Neuronal stem cell (in vitro differentiated cells): ENCODE measurements at regions not wholly inside any gene's neighbourhood (a gene's known extent, or its start where the extent isn't known, plus 50 kb on each side); places are given as distances from the start of the nearest gene placed in this dataset.

Experiments
- DNase-seq: peaks from one replicate; pipeline ENCODE4 v3.0.0-alpha.2; 2013; ENCODE audit warnings: low spot score
- H2AFZ ChIP-seq: one replicate; pipeline ENCODE4 v1.6.1; 2013; ENCODE audit warnings: mild to moderate bottlenecking, low read length, inconsistent platforms
- H2AK5ac ChIP-seq: 2 replicates; pipeline ENCODE4 v1.6.1; 2013; ENCODE audit warnings: low read depth, mild to moderate bottlenecking, inconsistent platforms, low read length, moderate library complexity, mixed read lengths
- H2BK120ac ChIP-seq: 2 replicates; pipeline ENCODE4 v1.6.1; 2013; ENCODE audit warnings: low read depth, mild to moderate bottlenecking, inconsistent platforms, low read length, moderate library complexity, mixed read lengths
- H2BK12ac ChIP-seq: one replicate; pipeline ENCODE4 v1.6.1; 2013; ENCODE audit warnings: low read length, inconsistent platforms
- H2BK15ac ChIP-seq: 2 replicates; pipeline ENCODE4 v1.6.1; 2013; ENCODE audit warnings: mild to moderate bottlenecking, low read length, inconsistent platforms, mixed read lengths
- H2BK5ac ChIP-seq: one replicate; pipeline ENCODE4 v1.6.1; 2013; ENCODE audit warnings: inconsistent platforms, mild to moderate bottlenecking, low read length, moderate library complexity
- H3K14ac ChIP-seq: one replicate; pipeline ENCODE4 v1.6.1; 2013; ENCODE audit warnings: low read length, inconsistent platforms
- H3K18ac ChIP-seq: 2 replicates; pipeline ENCODE4 v1.6.1; 2013; ENCODE audit warnings: low read length, inconsistent platforms
- H3K23ac ChIP-seq: 2 replicates; pipeline ENCODE4 v1.6.1; 2013; ENCODE audit warnings: low read depth, mild to moderate bottlenecking, mixed read lengths, low read length, inconsistent platforms; ENCODE audit not compliant: poor library complexity
- H3K27ac ChIP-seq: replicated peaks from 3 replicates; pipeline ENCODE4 v1.5.1; 2013; ENCODE audit warnings: low read length, inconsistent platforms
- H3K27me3 ChIP-seq, 3 experiments: 2 replicates each; pipeline ENCODE4 v1.6.1; 2013; ENCODE audit warnings: low read length in 3 of 3, mild to moderate bottlenecking in 2 of 3, inconsistent platforms in 1 of 3, low read depth in 1 of 3, mixed read lengths in 1 of 3, moderate library complexity in 1 of 3; ENCODE audit not compliant: control insufficient read depth in 3 of 3, insufficient read depth in 3 of 3
- H3K36me3 ChIP-seq, 2 donors: replicated peaks in 1 of 2; 2 replicates each; pipeline ENCODE4 v1.6.1; 2013; ENCODE audit warnings: low read length in 2 of 2; ENCODE audit not compliant: control insufficient read depth in 2 of 2, insufficient read depth in 2 of 2
- H3K4ac ChIP-seq: 2 replicates; pipeline ENCODE4 v1.6.1; 2013; ENCODE audit warnings: inconsistent platforms, mild to moderate bottlenecking, low read length, moderate library complexity
- H3K4me1 ChIP-seq, 2 donors: 1 replicate in 1 of 2; 2 replicates in 1 of 2; pipeline ENCODE4 v1.6.1; 2013; ENCODE audit warnings: low read length in 2 of 2, low read depth in 1 of 2; ENCODE audit not compliant: control insufficient read depth in 2 of 2, insufficient read depth in 1 of 2
- H3K4me2 ChIP-seq: one replicate; pipeline ENCODE4 v1.6.1; 2013; ENCODE audit warnings: mild to moderate bottlenecking, low read length, inconsistent platforms; ENCODE audit not compliant: insufficient read depth, poor library complexity, severe bottlenecking
- H3K4me3 ChIP-seq, 2 donors: 2 replicates each; pipeline ENCODE4 v1.5.1; 2013; ENCODE audit warnings: low read length in 2 of 2, mild to moderate bottlenecking in 2 of 2, inconsistent platforms in 1 of 2, moderate library complexity in 1 of 2
- H3K79me1 ChIP-seq: one replicate; pipeline ENCODE4 v1.6.1; 2013; ENCODE audit warnings: low read depth, mild to moderate bottlenecking, inconsistent platforms, low read length, moderate library complexity
- H3K9ac ChIP-seq: one replicate; pipeline ENCODE4 v1.6.1; 2013; ENCODE audit warnings: mild to moderate bottlenecking, low read depth, low read length, inconsistent platforms; ENCODE audit not compliant: poor library complexity
- H3K9me3 ChIP-seq, 2 donors: replicated peaks in 1 of 2; 2 replicates each; pipeline versions ENCODE3 to v1.6.1; 2013; ENCODE audit warnings: low read length in 2 of 2, mild to moderate bottlenecking in 2 of 2, inconsistent platforms in 1 of 2, low read depth in 1 of 2, mixed read lengths in 1 of 2, moderate library complexity in 1 of 2; ENCODE audit not compliant: control insufficient read depth in 2 of 2, insufficient read depth in 1 of 2
- H4K8ac ChIP-seq: one replicate; pipeline ENCODE4 v1.6.1; 2013; ENCODE audit warnings: low read depth, mild to moderate bottlenecking, inconsistent platforms, low read length, moderate library complexity
- H4K91ac ChIP-seq: one replicate; pipeline ENCODE4 v1.6.1; 2013; ENCODE audit warnings: low read length, low read depth, mild to moderate bottlenecking, inconsistent platforms; ENCODE audit not compliant: poor library complexity
- WGBS, 2 donors: extraction: QIAGEN DNeasy Blood & Tissue Kit; methylation state at CpG; one replicate each; pipeline ENCODE4 v1.1.7; 2013; ENCODE audit warnings: missing lambda C conversion rate in 2 of 2, mixed read lengths in 1 of 2; ENCODE audit not compliant: insufficient read length in 2 of 2, insufficient replicate concordance in 1 of 2; ENCODE audit errors: extremely low coverage in 2 of 2; 5-methylcytosine and 5-hydroxymethylcytosine counted together

DNA sequence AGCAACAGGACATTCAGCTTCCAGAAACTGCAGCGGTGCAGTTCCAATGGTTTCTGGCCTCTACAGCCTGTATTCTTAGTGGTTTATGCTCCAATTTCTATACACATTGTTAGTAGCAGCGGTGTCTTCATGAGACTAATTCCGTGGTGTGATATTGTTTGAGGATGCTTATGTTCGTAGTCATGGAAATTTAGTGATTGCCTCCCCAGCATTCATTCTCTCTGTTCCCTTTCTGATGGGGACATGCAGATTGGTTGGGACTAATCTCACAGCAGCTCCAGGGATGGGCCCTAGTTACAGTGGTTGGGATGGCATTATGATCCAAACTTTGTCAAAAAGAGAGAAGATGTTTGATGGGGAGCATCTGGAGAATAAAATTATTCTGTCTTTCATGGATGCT is 208.6 kb downstream of the CD47 start:
- Histone ChIP-seq H3K27ac (no peak overlapping the region), H2BK120ac (no peak overlapping the region), H3K79me1 (no peaks in the 10 kb centered on the region), H3K18ac (no peak overlapping the region), H3K9ac (no peak overlapping the region), H3K4me2 (no peak overlapping the region), H2BK12ac (no peak overlapping the region), H4K8ac (no peak overlapping the region), H4K91ac (no peak overlapping the region), H3K27me3 (no peaks in the 10 kb centered on the region), H2AK5ac (no peak overlapping the region), H3K9me3 (no peaks in the 10 kb centered on the region), H3K4me1 (peaks cover 0 to 2% of the 10 kb centered on the region in 2 donors), H2BK15ac (no peak overlapping the region), H3K14ac (no peak overlapping the region), H3K36me3 (peaks cover 0 to 2% of the 10 kb centered on the region in 2 donors), H3K23ac (no peak overlapping the region), H3K4me3 (no peak overlapping the region), H2AFZ (no peak overlapping the region), H2BK5ac (no peak overlapping the region), H3K4ac (no peak overlapping the region)
- DNase-seq, result no peak
- no CpG with 5 or more reads among the region's 4 CpGs for WGBS, 2 donors

DNA sequence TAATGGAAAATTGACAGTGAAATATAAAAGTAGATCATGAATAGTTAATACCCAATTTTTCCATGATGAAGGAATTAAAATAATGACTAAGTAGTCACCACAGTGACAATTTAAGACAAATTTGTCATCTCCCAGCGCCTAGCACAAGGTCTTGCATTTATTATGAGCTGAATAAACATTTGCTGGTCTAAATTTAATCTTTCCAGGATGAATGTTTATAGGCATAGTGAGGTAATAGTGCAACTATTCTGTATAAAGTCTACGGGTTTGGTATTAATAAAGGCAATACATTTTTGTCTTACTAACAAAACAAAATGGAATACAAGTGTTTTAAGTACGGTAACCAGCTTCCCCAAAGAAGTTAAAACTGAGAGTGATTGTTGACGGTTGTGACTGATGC is 209.3 kb downstream of the CD47 start:
- Histone ChIP-seq H3K9ac (no peak overlapping the region), H2BK5ac (no peak overlapping the region), H2AK5ac (no peak overlapping the region), H2BK120ac (no peak overlapping the region), H3K9me3 (no peaks in the 10 kb centered on the region), H4K91ac (no peak overlapping the region), H3K14ac (no peak overlapping the region), H3K4me3 (no peak overlapping the region), H3K4ac (no peak overlapping the region), H3K23ac (no peak overlapping the region), H2AFZ (no peak overlapping the region), H3K27me3 (no peaks in the 10 kb centered on the region), H3K27ac (no peak overlapping the region), H3K18ac (no peak overlapping the region), H4K8ac (no peak overlapping the region), H3K4me1 (peaks cover 0 to 2% of the 10 kb centered on the region in 2 donors), H3K4me2 (no peak overlapping the region), H3K79me1 (no peaks in the 10 kb centered on the region), H2BK12ac (no peak overlapping the region), H3K36me3 (peaks cover 0 to 2% of the 10 kb centered on the region in 2 donors), H2BK15ac (no peak overlapping the region)
- no peak for DNase-seq
- no CpG with 5 or more reads among the region's 4 CpGs for WGBS, 2 donors

DNA sequence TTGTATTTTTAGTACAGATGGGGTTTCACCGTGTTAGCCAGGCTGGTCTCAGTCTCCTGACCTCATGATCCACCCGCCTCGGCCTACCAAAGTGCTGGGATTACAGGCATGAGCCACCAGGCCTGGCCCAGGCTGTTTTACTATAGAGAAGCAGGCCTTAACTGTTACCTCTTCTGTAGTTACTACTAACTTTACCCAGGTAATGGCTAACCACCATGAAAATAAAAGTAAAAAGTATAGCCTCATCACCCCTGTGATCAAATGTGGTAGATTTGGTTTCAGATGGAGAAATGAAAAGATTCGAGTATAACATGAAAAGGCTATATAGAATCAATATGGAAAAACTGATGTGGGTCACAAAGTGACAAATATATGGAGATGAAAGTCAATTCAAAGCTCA is 210.1 kb downstream of the CD47 start:
- H2AK5ac ChIP-seq, result no peak overlapping the region
- H2BK15ac ChIP-seq, result no peak overlapping the region
- H3K79me1 ChIP-seq, result no peaks in the 10 kb centered on the region
- no peak overlapping the region for H3K4me2 ChIP-seq
- H3K27ac ChIP-seq, result no peak overlapping the region
- H2BK5ac ChIP-seq, result no peak overlapping the region
- H2BK120ac ChIP-seq, result no peak overlapping the region
- no peak overlapping the region for H4K91ac ChIP-seq
- H3K36me3 ChIP-seq, result peaks cover 0 to 2% of the 10 kb centered on the region in 2 donors
- WGBS, 2 donors, result no CpG with 5 or more reads among the region's 4 CpGs
- DNase-seq, result no peak
- H3K4me3 ChIP-seq, result no peak overlapping the region
- no peak overlapping the region for H3K14ac ChIP-seq
- H3K18ac ChIP-seq, result no peak overlapping the region
- no peak overlapping the region for H3K4ac ChIP-seq
- no peak overlapping the region for H2BK12ac ChIP-seq
- H3K23ac ChIP-seq, result no peak overlapping the region
- H3K9me3 ChIP-seq, result no peaks in the 10 kb centered on the region
- peaks cover 0 to 2% of the 10 kb centered on the region in 2 donors for H3K4me1 ChIP-seq
- H3K27me3 ChIP-seq, result no peaks in the 10 kb centered on the region
- H2AFZ ChIP-seq, result no peak overlapping the region
- H4K8ac ChIP-seq, result no peak overlapping the region
- no peak overlapping the region for H3K9ac ChIP-seq

DNA sequence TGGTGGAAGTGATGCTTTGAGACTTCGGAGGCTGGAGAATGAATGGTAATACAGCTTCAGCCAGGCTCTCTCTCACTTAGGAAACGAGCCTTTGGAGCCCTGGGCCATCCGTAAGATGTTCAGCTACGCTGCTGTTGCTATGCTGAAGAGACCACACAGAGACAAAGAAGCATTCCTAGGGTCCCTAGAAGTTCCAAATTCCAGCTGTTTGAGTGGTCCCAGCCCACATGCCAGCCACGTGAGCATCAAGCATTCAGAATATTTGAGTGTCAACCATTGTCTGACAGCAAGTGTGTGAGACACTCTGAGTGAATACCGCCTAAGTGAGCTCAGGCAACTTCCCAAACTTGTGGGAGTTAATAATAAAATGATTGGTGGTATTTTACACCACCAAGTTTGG is 212.9 kb downstream of the CD47 start:
- Histone ChIP-seq H2AK5ac (no peak overlapping the region), H2BK5ac (no peak overlapping the region), H3K79me1 (no peaks in the 10 kb centered on the region), H3K23ac (no peak overlapping the region), H3K4ac (no peak overlapping the region), H4K91ac (no peak overlapping the region), H3K14ac (no peak overlapping the region), H3K36me3 (no peaks in the 10 kb centered on the region), H4K8ac (no peak overlapping the region), H2BK15ac (no peak overlapping the region), H2BK120ac (no peak overlapping the region), H2BK12ac (no peak overlapping the region), H3K4me2 (no peak overlapping the region), H3K9me3 (no peaks in the 10 kb centered on the region), H2AFZ (peak overlapping the region; percentile 72), H3K9ac (no peak overlapping the region), H3K18ac (no peak overlapping the region), H3K27ac (no peak overlapping the region), H3K27me3 (no peaks in the 10 kb centered on the region), H3K4me1 (peaks cover 0 to 2% of the 10 kb centered on the region in 2 donors), H3K4me3 (no peak overlapping the region)
- WGBS, 2 donors, result no CpG with 5 or more reads among the region's 6 CpGs
- DNase-seq, result no peak
